Right atrium auricular region (tissue), 2 donors: ENCODE measurements at regions not wholly inside any gene's neighbourhood (a gene's known extent, or its start where the extent isn't known, plus 50 kb on each side); places are given as distances from the start of the nearest gene placed in this dataset.

Experiments used
- DNase-seq: peaks from one replicate; pipeline ENCODE4 v3.0.0-alpha.2; 2019; ENCODE audit warnings: low spot score
- H3K27ac ChIP-seq, 2 donors: fragments of 200-600 bp; sonication (generic); 1 replicate in 1 of 2; 2 replicates in 1 of 2; pipeline ENCODE4 v1.5.1; 2016 to 2019
- H3K27me3 ChIP-seq, 2 donors: fragments of 200-600 bp; sonication (generic); one replicate each; pipeline versions ENCODE4 v1.5.1 to v1.6.0; 2017 to 2019
- H3K36me3 ChIP-seq: fragments of 200-600 bp; sonication (generic); one replicate; pipeline ENCODE4 v1.5.1; 2016
- H3K4me1 ChIP-seq, 2 donors: fragments of 200-600 bp; sonication (generic); one replicate each; pipeline versions ENCODE4 v1.5.1 to v1.6.0; 2017 to 2019
- H3K4me3 ChIP-seq, 2 donors: fragments of 200-600 bp; sonication (generic); 1 replicate in 1 of 2; 2 replicates in 1 of 2; pipeline ENCODE4 v1.5.1; 2017 to 2019; ENCODE audit warnings: mild to moderate bottlenecking in 1 of 2, moderate library complexity in 1 of 2
- H3K9me3 ChIP-seq, 2 donors: fragments of 200-600 bp; sonication (generic); one replicate each; pipeline ENCODE4 v1.5.1; 2019
- TF ChIP-seq, protein P1 (sequence below), 2 donors: fragments of 200-600 bp; sonication (generic); IDR thresholded peaks; one replicate each; pipeline ENCODE4 v1.5.1; 2019; ENCODE audit warnings: antibody characterized with exemption in 2 of 2

DNA sequence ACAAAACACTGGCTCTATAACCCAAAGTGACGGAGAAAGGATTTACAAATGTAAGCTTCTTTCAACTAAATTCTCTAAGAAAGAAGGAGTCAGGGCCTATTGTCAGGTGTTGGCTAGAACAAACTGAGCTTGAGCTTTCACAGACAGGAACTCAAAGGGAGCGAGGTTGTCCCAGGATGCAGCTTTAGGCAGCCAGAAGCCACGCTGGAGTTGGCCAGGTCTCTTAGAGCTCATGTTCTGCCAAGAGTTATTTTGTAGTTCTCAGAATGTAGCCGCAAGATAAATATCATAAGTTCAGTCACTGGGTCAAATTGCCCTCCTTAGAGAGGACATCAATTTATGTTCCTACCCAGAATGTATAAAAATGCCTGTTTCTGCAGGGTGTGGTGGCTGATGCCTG is 54.1 kb upstream of the GREB1L start:
- Histone ChIP-seq H3K27me3 (no peaks in the 10 kb centered on the region), H3K27ac (no peak overlapping the region), H3K9me3 (no peaks in the 10 kb centered on the region), H3K4me1 (no peaks in the 10 kb centered on the region), H3K36me3 (no peaks in the 10 kb centered on the region), H3K4me3 (no peak overlapping the region)
- TF ChIP-seq, protein P1, sequence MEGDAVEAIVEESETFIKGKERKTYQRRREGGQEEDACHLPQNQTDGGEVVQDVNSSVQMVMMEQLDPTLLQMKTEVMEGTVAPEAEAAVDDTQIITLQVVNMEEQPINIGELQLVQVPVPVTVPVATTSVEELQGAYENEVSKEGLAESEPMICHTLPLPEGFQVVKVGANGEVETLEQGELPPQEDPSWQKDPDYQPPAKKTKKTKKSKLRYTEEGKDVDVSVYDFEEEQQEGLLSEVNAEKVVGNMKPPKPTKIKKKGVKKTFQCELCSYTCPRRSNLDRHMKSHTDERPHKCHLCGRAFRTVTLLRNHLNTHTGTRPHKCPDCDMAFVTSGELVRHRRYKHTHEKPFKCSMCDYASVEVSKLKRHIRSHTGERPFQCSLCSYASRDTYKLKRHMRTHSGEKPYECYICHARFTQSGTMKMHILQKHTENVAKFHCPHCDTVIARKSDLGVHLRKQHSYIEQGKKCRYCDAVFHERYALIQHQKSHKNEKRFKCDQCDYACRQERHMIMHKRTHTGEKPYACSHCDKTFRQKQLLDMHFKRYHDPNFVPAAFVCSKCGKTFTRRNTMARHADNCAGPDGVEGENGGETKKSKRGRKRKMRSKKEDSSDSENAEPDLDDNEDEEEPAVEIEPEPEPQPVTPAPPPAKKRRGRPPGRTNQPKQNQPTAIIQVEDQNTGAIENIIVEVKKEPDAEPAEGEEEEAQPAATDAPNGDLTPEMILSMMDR (IDR thresholded peaks at IDR 0.05), result no peak
- no peak for DNase-seq

DNA sequence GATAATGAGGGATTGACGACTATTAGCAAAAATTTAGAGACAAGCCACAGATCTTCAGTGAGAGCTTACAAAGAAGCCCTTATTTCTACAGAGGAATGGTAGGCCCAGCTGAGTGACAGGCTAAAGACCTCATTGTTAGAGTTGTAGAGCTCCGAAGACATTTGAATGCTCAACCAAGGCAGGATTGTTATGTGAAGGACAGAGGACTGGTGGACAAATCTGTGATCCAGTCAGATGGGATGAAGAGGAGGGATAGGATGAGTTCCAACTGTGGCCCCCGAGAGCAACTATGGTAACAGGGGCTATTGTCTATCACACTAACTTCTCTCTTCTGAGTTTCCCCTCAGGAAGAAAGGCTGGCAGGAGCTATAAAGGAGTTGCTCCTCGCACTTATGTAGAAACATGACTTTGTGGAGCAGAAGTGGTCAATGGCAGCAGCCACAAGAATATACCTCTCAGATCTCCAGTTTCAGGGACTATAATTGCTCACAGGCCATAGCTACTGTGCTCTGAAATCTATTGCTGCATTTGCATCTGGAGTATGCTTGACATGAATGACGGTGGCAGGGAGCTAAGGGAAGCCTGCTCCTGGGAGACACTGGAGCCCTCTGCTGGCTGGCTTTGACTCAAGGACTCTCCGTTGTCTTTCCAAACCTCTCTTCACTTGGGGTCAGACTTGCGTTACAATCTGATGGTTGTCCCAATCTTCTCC is 50.3 kb upstream of the GREB1L start:
- no peak for DNase-seq
- H3K9me3 ChIP-seq, result no peaks in the 10 kb centered on the region
- H3K36me3 ChIP-seq, result no peaks in the 10 kb centered on the region
- H3K4me1 ChIP-seq, result no peaks in the 10 kb centered on the region
- no peak overlapping the region for H3K27ac ChIP-seq
- H3K4me3 ChIP-seq, result no peak overlapping the region
- TF ChIP-seq, protein P1 (IDR thresholded peaks at IDR 0.05), result peak; percentile 34 to 64
- H3K27me3 ChIP-seq, result no peaks in the 10 kb centered on the region
